IMR-90 (cell line): ENCODE measurements at regions not wholly inside any gene's neighbourhood (a gene's known extent, or its start where the extent isn't known, plus 50 kb on each side); places are given as distances from the start of the nearest gene placed in this dataset.

ENCODE experiments used
- ATAC-seq: fragments of 200-7000 bp; cut with Tn5 transposase; 2 replicates; pipeline ENCODE4 v1.9.1; 2020; ENCODE audit warnings: low read depth, mild to moderate bottlenecking, moderate library complexity
- BruUV-seq: library from RNA; stranded (reverse); fragments of 400-500 nt; replicated peaks from 2 replicates; lab custom pipeline; 2021; lab: Mats Ljungman, UMichigan
- CTCF ChIA-PET: fragments of 300-600 bp; formaldehyde crosslinking; extraction: SDS; loops from one replicate; lab custom pipeline; 2021; ENCODE audit warnings: antibody characterized with exemption; lab: Yijun Ruan, JAX
- POLR2A ChIA-PET: fragments of 300-600 bp; sonication (Branson Sonifier 250); formaldehyde crosslinking; loops from one replicate; lab custom pipeline; 2022; ENCODE audit warnings: antibody characterized with exemption; ENCODE audit not compliant: unreplicated experiment; lab: Charles Lee
- DNase-seq: peaks from one replicate; pipeline ENCODE4 v3.0.0; 2013
- H2AFZ ChIP-seq: replicated peaks from 2 replicates; pipeline ENCODE3; 2013; ENCODE audit warnings: low read length, mild to moderate bottlenecking; ENCODE audit not compliant: poor library complexity
- H2AK5ac ChIP-seq: 2 replicates; pipeline ENCODE4 v1.6.1; 2013; ENCODE audit warnings: low read depth, low read length, inconsistent platforms
- H2AK9ac ChIP-seq: replicated peaks from 2 replicates; pipeline ENCODE3; 2013; ENCODE audit warnings: mild to moderate bottlenecking, low read depth, low read length, moderate library complexity; ENCODE audit not compliant: poor library complexity
- H2BK120ac ChIP-seq: 2 replicates; pipeline ENCODE4 v1.6.1; 2013; ENCODE audit warnings: low read depth, low read length, inconsistent platforms
- H2BK15ac ChIP-seq: 3 replicates; pipeline ENCODE4 v1.6.1; 2013; ENCODE audit warnings: low read depth, low read length, inconsistent platforms
- H2BK20ac ChIP-seq: 2 replicates; pipeline ENCODE4 v1.6.1; 2013; ENCODE audit warnings: low read depth, mild to moderate bottlenecking, inconsistent platforms, low read length, moderate library complexity
- H2BK5ac ChIP-seq: 2 replicates; pipeline ENCODE4 v1.6.1; 2013; ENCODE audit warnings: mild to moderate bottlenecking, low read depth, low read length, inconsistent platforms; ENCODE audit not compliant: poor library complexity, severe bottlenecking
- H3K14ac ChIP-seq: replicated peaks from 2 replicates; pipeline ENCODE4 v1.6.1; 2013; ENCODE audit warnings: low read depth, low read length, inconsistent platforms
- H3K18ac ChIP-seq: 2 replicates; pipeline ENCODE4 v1.6.1; 2013; ENCODE audit warnings: low read depth, low read length, control low read depth
- H3K23ac ChIP-seq: 2 replicates; pipeline ENCODE4 v1.6.1; 2013; ENCODE audit warnings: low read depth, low read length, inconsistent platforms
- H3K27ac ChIP-seq: 2 replicates; pipeline ENCODE4 v1.5.1; 2013; ENCODE audit warnings: mild to moderate bottlenecking, control low read depth, low read length; ENCODE audit not compliant: insufficient read depth
- H3K27me3 ChIP-seq: 2 replicates; pipeline ENCODE4 v1.6.1; 2013; ENCODE audit warnings: low read length; ENCODE audit not compliant: control insufficient read depth, insufficient read depth
- H3K36me3 ChIP-seq: 2 replicates; pipeline ENCODE4 v1.6.1; 2013; ENCODE audit warnings: low read length, mixed read lengths; ENCODE audit not compliant: control insufficient read depth, insufficient read depth
- H3K4ac ChIP-seq: 2 replicates; pipeline ENCODE4 v1.6.1; 2013; ENCODE audit warnings: low read depth, low read length, inconsistent platforms
- H3K4me1 ChIP-seq: 2 replicates; pipeline ENCODE4 v1.6.1; 2013; ENCODE audit warnings: low read length, mixed read lengths; ENCODE audit not compliant: control insufficient read depth, insufficient read depth
- H3K4me2 ChIP-seq: 2 replicates; pipeline ENCODE4 v1.6.1; 2013; ENCODE audit warnings: low read depth, mild to moderate bottlenecking, control low read depth, low read length, moderate library complexity
- H3K4me3 ChIP-seq: 2 replicates; pipeline ENCODE4 v1.5.1; 2013; ENCODE audit warnings: low read depth, mild to moderate bottlenecking, control low read depth, low read length, moderate library complexity; ENCODE audit not compliant: insufficient read depth
- H3K56ac ChIP-seq: 2 replicates; pipeline ENCODE4 v1.6.1; 2013; ENCODE audit warnings: low read length, inconsistent platforms; ENCODE audit not compliant: insufficient read depth; ENCODE audit errors: extremely low read depth
- H3K79me1 ChIP-seq, 2 experiments: 2 replicates each; pipeline ENCODE4 v1.6.1; 2013; ENCODE audit warnings: low read length in 2 of 2, inconsistent platforms in 1 of 2, low read depth in 1 of 2
- H3K9ac ChIP-seq: 2 replicates; pipeline ENCODE4 v1.6.1; 2013; ENCODE audit warnings: low read depth, low read length, control low read depth
- H3K9me1 ChIP-seq: 2 replicates; pipeline ENCODE4 v1.6.1; 2013; ENCODE audit warnings: low read length, inconsistent platforms; ENCODE audit not compliant: insufficient read depth
- H3K9me3 ChIP-seq: 2 replicates; pipeline ENCODE4 v1.6.1; 2013; ENCODE audit warnings: low read length; ENCODE audit not compliant: control insufficient read depth, insufficient read depth
- H4K20me1 ChIP-seq: 2 replicates; pipeline ENCODE4 v1.6.1; 2013; ENCODE audit warnings: low read length, inconsistent platforms; ENCODE audit not compliant: insufficient read depth
- H4K5ac ChIP-seq: 2 replicates; pipeline ENCODE4 v1.6.1; 2013; ENCODE audit warnings: mild to moderate bottlenecking, low read depth, low read length, control low read depth
- H4K8ac ChIP-seq, 2 experiments: 2 replicates each; pipeline ENCODE4 v1.6.1; 2013; ENCODE audit warnings: low read depth in 2 of 2, low read length in 2 of 2, control low read depth in 1 of 2, inconsistent platforms in 1 of 2
- H4K91ac ChIP-seq: 2 replicates; pipeline ENCODE4 v1.6.1; 2013; ENCODE audit warnings: low read depth, low read length, inconsistent platforms; ENCODE audit not compliant: insufficient read depth
- BHLHE40 ChIP-seq: fragments of 150-350 bp; IDR thresholded peaks from 2 replicates; pipeline ENCODE4 v1.6.1; 2016; ENCODE audit warnings: mild to moderate bottlenecking, low read depth, low read length
- CEBPB ChIP-seq: IDR thresholded peaks from 2 replicates; pipeline ENCODE4 v1.6.1; 2012; ENCODE audit warnings: low read depth, low read length, improper control_type of control experiment
- CHD1 ChIP-seq: IDR thresholded peaks from 2 replicates; pipeline ENCODE4 v1.6.1; 2012; ENCODE audit warnings: low read depth, low read length, improper control_type of control experiment
- CTCF ChIP-seq: conservative IDR thresholded peaks from 2 replicates; pipeline ENCODE4 v1.5.1; 2012; ENCODE audit warnings: mild to moderate bottlenecking, low read depth, low read length, improper control_type of control experiment
- ELK1 ChIP-seq: fragments of 150-350 bp; IDR thresholded peaks from 2 replicates; pipeline ENCODE4 v1.6.1; 2016; ENCODE audit warnings: low read depth, mild to moderate bottlenecking, low read length, moderate library complexity, borderline replicate concordance
- FOS ChIP-seq: fragments of 150-350 bp; IDR thresholded peaks from 2 replicates; pipeline ENCODE4 v1.6.1; 2016; ENCODE audit warnings: low read depth, low read length
- MAFK ChIP-seq: IDR thresholded peaks from 2 replicates; pipeline ENCODE4 v1.6.1; 2012; ENCODE audit warnings: low read depth, low read length, improper control_type of control experiment
- MAZ ChIP-seq: IDR thresholded peaks from 2 replicates; pipeline ENCODE4 v1.6.1; 2012; ENCODE audit warnings: low read depth, mild to moderate bottlenecking, low read length, improper control_type of control experiment, moderate library complexity, borderline replicate concordance
- MXI1 ChIP-seq: IDR thresholded peaks from 2 replicates; pipeline ENCODE4 v1.6.1; 2012; ENCODE audit warnings: low read depth, mild to moderate bottlenecking, low read length, moderate library complexity, borderline replicate concordance
- NFE2L2 ChIP-seq: fragments of 150-350 bp; IDR thresholded peaks from 2 replicates; pipeline ENCODE4 v1.6.1; 2016; ENCODE audit warnings: low read depth, mild to moderate bottlenecking, low read length
- POLR2A ChIP-seq: IDR thresholded peaks from 2 replicates; pipeline ENCODE4 v1.6.1; 2012; ENCODE audit warnings: mild to moderate bottlenecking, low read depth, low read length
- RAD21 ChIP-seq: IDR thresholded peaks from 2 replicates; pipeline ENCODE4 v1.6.1; 2012; ENCODE audit warnings: low read length, improper control_type of control experiment
- RCOR1 ChIP-seq: IDR thresholded peaks from 2 replicates; pipeline ENCODE4 v1.6.1; 2012; ENCODE audit warnings: mild to moderate bottlenecking, low read length, improper control_type of control experiment; ENCODE audit not compliant: insufficient replicate concordance
- RFX5 ChIP-seq: IDR thresholded peaks from 2 replicates; pipeline ENCODE4 v1.8.0; 2012; ENCODE audit warnings: low read depth, mild to moderate bottlenecking, low read length, moderate library complexity
- SMC3 ChIP-seq: fragments of 150-350 bp; IDR thresholded peaks from 2 replicates; pipeline ENCODE4 v1.6.1; 2016; ENCODE audit warnings: low read depth, mild to moderate bottlenecking, antibody characterized with exemption, low read length, moderate library complexity
- USF2 ChIP-seq: fragments of 150-350 bp; IDR thresholded peaks from 2 replicates; pipeline ENCODE4 v1.6.1; 2017; ENCODE audit warnings: mild to moderate bottlenecking, antibody characterized with exemption, low read length, low read depth
- WGBS, 2 experiments: methylation state at CpG; one replicate each; pipeline versions ENCODE4 v1.1.5 to v1.1.7; 2013; ENCODE audit warnings: missing lambda C conversion rate in 2 of 2; ENCODE audit not compliant: insufficient read length in 1 of 2; ENCODE audit errors: extremely low coverage in 2 of 2; 5-methylcytosine and 5-hydroxymethylcytosine counted together
- dilution Hi-C: fragments of 300-500 bp; cut with HindIII; formaldehyde crosslinking; loops from one replicate; pipeline ENCODE4 v1.14.3; 2018; ENCODE audit warnings: low sequenced_read_pairs; ENCODE audit not compliant: unreplicated experiment
- in situ Hi-C: fragments of 300-500 bp; cut with MboI; formaldehyde crosslinking; loops from 3 replicates; pipeline ENCODE4 v1.14.3; 2019; ENCODE audit warnings: low sequenced_read_pairs, inconsistent platforms, mixed read lengths
- intact Hi-C: fragments of 100-400 bp; cut with micrococcal nuclease; formaldehyde crosslinking; loops from 2 replicates; pipeline ENCODE4 v1.10.0; 2022

- Histone ChIP-seq H2AK5ac (peak overlapping the region; percentile 51), H4K5ac (peak overlapping the region; percentile 45), H4K91ac (peak overlapping the region; percentile 59; the same call in 1 of the 2 replicates), H3K14ac (peak overlapping the region; percentile 81; the same call in 1 of the 2 replicates), H3K9me1 (0 out of 2 replicates have a peak, but pooled peaks cover 6% of the 10 kb centered on the region), H3K4ac (peak overlapping the region; percentile 78), H3K4me2 (peak overlapping the region; percentile 12; the same call in 1 of the 2 replicates), H3K9ac (no peak overlapping the region), H3K56ac (0 out of 2 replicates have a peak overlapping the region, but pooled peaks have one; percentile 13), H3K4me1 (peaks cover 16% of the 10 kb centered on the region), H2BK120ac (peak overlapping the region; percentile 69), H3K27ac (no peak overlapping the region; the same call in 1 of the 2 replicates), H4K20me1 (no peaks in the 10 kb centered on the region), H4K8ac (peak overlapping the region; percentile 2 to 64; a peak in 3 of 4 replicates), H2BK15ac (peak overlapping the region; percentile 88; the same call in 1 of the 3 replicates), H2AK9ac (no peak overlapping the region), H3K23ac (no peak overlapping the region), H3K79me1 (no peaks in the 10 kb centered on the region), H3K36me3 (no peaks in the 10 kb centered on the region), H3K4me3 (no peak overlapping the region), H3K18ac (peak overlapping the region; percentile 57; the same call in 1 of the 2 replicates), H3K9me3 (no peaks in the 10 kb centered on the region), H2BK5ac (peak overlapping the region; percentile 6), H2BK20ac (peak overlapping the region; percentile 77), H2AFZ (no peak overlapping the region), H3K27me3 (no peaks in the 10 kb centered on the region)
- WGBS, 2 experiments, result 86% methylated on average over 3 of the region's 3 CpGs; no CpG with 5 or more reads in 1 of the 2 experiments
- ATAC-seq (no peak), DNase-seq (no peak)
- ChIA-PET CTCF (no interaction called here), POLR2A (no interaction called here)
- intact Hi-C loops (no loop called here), dilution Hi-C loops (no loop called here), in situ Hi-C loops (loop anchor here (25.0 kb wide), 4 partner anchors 815 to 1640 kb away; no protein-coding TSS in a partner anchor)
- TF ChIP-seq NFE2L2 (no peak), CTCF (no peak), RCOR1 (no peak), MAZ (no peak), MAFK (no peak), RAD21 (no peak), CEBPB (no peak), BHLHE40 (no peak), MXI1 (no peak), RFX5 (no peak), CHD1 (no peak), ELK1 (no peak), USF2 (no peak), POLR2A (no peak), SMC3 (no peak), FOS (no peak)
- BruUV-seq, result no TSS peak
Measured at GRCh38 chr15:37876900-37877299, 57.5 kb upstream of the TMCO5A start.
